Loucy (cell line): ENCODE measurements at regions not wholly inside any gene's neighbourhood (a gene's known extent, or its start where the extent isn't known, plus 50 kb on each side); places are given as distances from the start of the nearest gene placed in this dataset.
"Not testable (repeated sequence)": the region's sequence is repeated elsewhere in the genome, so short reads cannot be mapped to it uniquely, and the experiment has no call there.

Experiments used
- H2AFZ ChIP-seq: fragments of 200-600 bp; sonication (generic); 2 replicates; pipeline ENCODE4 v1.6.0; 2016; ENCODE audit warnings: antibody characterized with exemption, mild to moderate bottlenecking, low read length, moderate library complexity
- H3F3A ChIP-seq: fragments of 200-600 bp; 2 replicates; pipeline ENCODE4 v1.6.0; 2016; ENCODE audit warnings: antibody characterized with exemption, low read depth, mild to moderate bottlenecking
- H3K27me3 ChIP-seq: fragments of 200-600 bp; sonication (generic); 2 replicates; pipeline ENCODE4 v1.6.1; 2014; ENCODE audit warnings: low read length, mild to moderate bottlenecking; ENCODE audit not compliant: insufficient read depth, poor library complexity, severe bottlenecking
- H3K36me3 ChIP-seq: fragments of 200-600 bp; sonication (generic); 2 replicates; pipeline ENCODE4 v1.6.1; 2016; ENCODE audit warnings: low read length; ENCODE audit not compliant: insufficient read depth
- H3K4me1 ChIP-seq: fragments of 200-600 bp; sonication (generic); 2 replicates; pipeline ENCODE4 v1.5.1; 2014; ENCODE audit warnings: low read length, mild to moderate bottlenecking; ENCODE audit not compliant: insufficient read depth, poor library complexity, severe bottlenecking
- H3K4me2 ChIP-seq: fragments of 200-600 bp; sonication (generic); 2 replicates; pipeline ENCODE4 v1.6.0; 2014; ENCODE audit warnings: antibody characterized with exemption, low read length, low read depth, mild to moderate bottlenecking; ENCODE audit not compliant: poor library complexity, severe bottlenecking
- H3K4me3 ChIP-seq: fragments of 200-600 bp; sonication (generic); 2 replicates; pipeline ENCODE4 v1.5.1; 2014; ENCODE audit warnings: low read length, mild to moderate bottlenecking, mixed read lengths; ENCODE audit not compliant: poor library complexity, severe bottlenecking
- H3K79me2 ChIP-seq: fragments of 200-600 bp; sonication (generic); 2 replicates; pipeline ENCODE4 v1.6.1; 2014; ENCODE audit warnings: low read length; ENCODE audit not compliant: insufficient read depth
- H3K9ac ChIP-seq: fragments of 200-600 bp; sonication (generic); 2 replicates; pipeline ENCODE4 v1.6.0; 2014; ENCODE audit warnings: mild to moderate bottlenecking, low read depth, low read length, moderate library complexity; ENCODE audit not compliant: poor library complexity, severe bottlenecking
- H3K9me2 ChIP-seq: fragments of 200-600 bp; sonication (generic); replicated peaks from 2 replicates; pipeline ENCODE4 v1.6.1; 2016; ENCODE audit warnings: low read depth, low read length, mixed read lengths
- H3K9me3 ChIP-seq: fragments of 200-600 bp; sonication (generic); 2 replicates; pipeline ENCODE4 v1.6.1; 2014; ENCODE audit warnings: mild to moderate bottlenecking, antibody characterized with exemption, low read length, low read depth; ENCODE audit not compliant: insufficient read depth
- H4K20me1 ChIP-seq: fragments of 200-600 bp; sonication (generic); 2 replicates; pipeline ENCODE4 v1.6.0; 2014; ENCODE audit warnings: antibody characterized with exemption, low read length, mild to moderate bottlenecking; ENCODE audit not compliant: insufficient read depth, poor library complexity, severe bottlenecking
- EZH2phosphoT487 ChIP-seq: fragments of 200-600 bp; IDR thresholded peaks from 2 replicates; pipeline ENCODE4 v1.6.1; 2018; ENCODE audit warnings: antibody characterized with exemption, mild to moderate bottlenecking, moderate library complexity, borderline replicate concordance
- TF ChIP-seq, protein P1 (sequence below): fragments of 200-600 bp; sonication (generic); conservative IDR thresholded peaks from 2 replicates; pipeline ENCODE4 v1.5.1; 2014; ENCODE audit warnings: mild to moderate bottlenecking, antibody characterized with exemption, low read length

DNA sequence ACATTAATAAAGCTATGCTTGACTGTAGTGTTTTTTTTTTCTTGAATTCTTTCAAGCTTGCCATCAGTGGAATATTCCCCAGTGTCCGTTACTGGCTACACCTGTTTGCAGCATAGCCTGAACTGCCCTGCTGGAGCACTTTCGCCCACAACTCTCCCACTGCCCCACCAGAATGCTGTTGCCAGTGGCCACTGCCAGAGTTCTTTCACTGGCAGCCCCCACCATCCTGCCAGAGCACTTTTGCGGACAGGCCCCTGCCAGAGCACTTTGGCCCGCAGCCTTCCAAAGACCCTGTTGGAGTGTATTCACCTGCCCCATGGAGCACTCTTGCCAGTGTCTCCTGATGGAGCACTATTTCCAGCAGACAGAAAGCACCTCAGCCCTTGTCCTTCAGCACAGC, 452.3 kb upstream of the GRID2 start:
- no peak overlapping the region for H3K9ac ChIP-seq
- H3F3A ChIP-seq = no peaks in the 10 kb centered on the region
- no peaks in the 10 kb centered on the region for H3K4me1 ChIP-seq
- no peak overlapping the region for H2AFZ ChIP-seq
- H3K4me2 ChIP-seq = no peak overlapping the region
- no peak overlapping the region for H3K4me3 ChIP-seq
- no peaks in the 10 kb centered on the region for H4K20me1 ChIP-seq
- no peaks in the 10 kb centered on the region for H3K9me2 ChIP-seq
- H3K27me3 ChIP-seq = no peaks in the 10 kb centered on the region
- no peaks in the 10 kb centered on the region for H3K9me3 ChIP-seq
- no peaks in the 10 kb centered on the region for H3K79me2 ChIP-seq
- no peaks in the 10 kb centered on the region for H3K36me3 ChIP-seq
- TF ChIP-seq, protein P1, sequence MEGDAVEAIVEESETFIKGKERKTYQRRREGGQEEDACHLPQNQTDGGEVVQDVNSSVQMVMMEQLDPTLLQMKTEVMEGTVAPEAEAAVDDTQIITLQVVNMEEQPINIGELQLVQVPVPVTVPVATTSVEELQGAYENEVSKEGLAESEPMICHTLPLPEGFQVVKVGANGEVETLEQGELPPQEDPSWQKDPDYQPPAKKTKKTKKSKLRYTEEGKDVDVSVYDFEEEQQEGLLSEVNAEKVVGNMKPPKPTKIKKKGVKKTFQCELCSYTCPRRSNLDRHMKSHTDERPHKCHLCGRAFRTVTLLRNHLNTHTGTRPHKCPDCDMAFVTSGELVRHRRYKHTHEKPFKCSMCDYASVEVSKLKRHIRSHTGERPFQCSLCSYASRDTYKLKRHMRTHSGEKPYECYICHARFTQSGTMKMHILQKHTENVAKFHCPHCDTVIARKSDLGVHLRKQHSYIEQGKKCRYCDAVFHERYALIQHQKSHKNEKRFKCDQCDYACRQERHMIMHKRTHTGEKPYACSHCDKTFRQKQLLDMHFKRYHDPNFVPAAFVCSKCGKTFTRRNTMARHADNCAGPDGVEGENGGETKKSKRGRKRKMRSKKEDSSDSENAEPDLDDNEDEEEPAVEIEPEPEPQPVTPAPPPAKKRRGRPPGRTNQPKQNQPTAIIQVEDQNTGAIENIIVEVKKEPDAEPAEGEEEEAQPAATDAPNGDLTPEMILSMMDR = no peak
- TF ChIP-seq EZH2phosphoT487 = no peak

DNA sequence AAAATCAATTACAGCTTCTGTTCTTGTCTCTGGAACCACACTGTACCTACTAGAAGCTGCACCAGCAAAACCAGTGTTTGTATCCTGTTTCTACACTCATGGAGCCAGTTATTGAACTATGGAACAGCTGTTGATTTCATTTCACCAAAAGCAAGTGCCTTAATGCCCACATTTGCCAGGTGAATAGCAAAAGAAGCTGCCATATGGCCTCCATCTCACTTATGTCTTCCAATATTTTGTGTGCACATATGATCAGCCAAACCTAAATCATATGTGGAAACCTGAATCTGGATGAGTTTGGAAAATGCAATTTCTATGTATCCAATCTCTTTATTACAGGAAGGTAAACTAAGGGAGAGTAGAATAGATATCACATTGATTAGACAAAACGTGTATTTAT, 415.8 kb upstream of the GRID2 start:
- H3K9ac ChIP-seq = no peak overlapping the region
- H2AFZ ChIP-seq = no peak overlapping the region
- no peaks in the 10 kb centered on the region for H3K79me2 ChIP-seq
- no peak overlapping the region for H3K4me3 ChIP-seq
- no peak overlapping the region for H3K4me2 ChIP-seq
- H3K27me3 ChIP-seq = no peaks in the 10 kb centered on the region
- H3K4me1 ChIP-seq = no peaks in the 10 kb centered on the region
- H3K9me2 ChIP-seq = no peaks in the 10 kb centered on the region
- TF ChIP-seq, protein P1 = no peak
- TF ChIP-seq EZH2phosphoT487 = no peak
- H3K9me3 ChIP-seq = no peaks in the 10 kb centered on the region
- H3F3A ChIP-seq = no peaks in the 10 kb centered on the region
- H3K36me3 ChIP-seq = no peaks in the 10 kb centered on the region
- no peaks in the 10 kb centered on the region for H4K20me1 ChIP-seq

DNA sequence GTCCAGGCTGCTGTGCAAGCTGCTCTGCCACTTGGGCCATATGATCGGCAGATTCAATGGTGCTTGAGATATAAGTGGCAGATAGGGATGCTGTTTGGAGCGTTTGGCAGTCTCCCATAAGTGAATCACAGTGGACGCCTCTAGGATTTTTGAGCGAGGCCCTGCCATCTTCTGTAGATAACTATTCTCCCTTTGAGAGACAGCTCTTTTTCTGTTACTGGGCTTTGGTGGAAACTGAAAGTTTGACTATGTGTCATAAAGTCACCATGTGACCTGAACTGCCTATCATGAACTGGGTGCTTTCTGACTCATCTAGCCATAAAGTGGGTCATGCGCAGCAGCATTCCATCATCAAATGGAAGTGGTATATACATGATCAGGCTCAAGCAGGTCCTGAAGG, 412.5 kb upstream of the GRID2 start:
- H3K27me3 ChIP-seq = not testable (repeated sequence)

DNA sequence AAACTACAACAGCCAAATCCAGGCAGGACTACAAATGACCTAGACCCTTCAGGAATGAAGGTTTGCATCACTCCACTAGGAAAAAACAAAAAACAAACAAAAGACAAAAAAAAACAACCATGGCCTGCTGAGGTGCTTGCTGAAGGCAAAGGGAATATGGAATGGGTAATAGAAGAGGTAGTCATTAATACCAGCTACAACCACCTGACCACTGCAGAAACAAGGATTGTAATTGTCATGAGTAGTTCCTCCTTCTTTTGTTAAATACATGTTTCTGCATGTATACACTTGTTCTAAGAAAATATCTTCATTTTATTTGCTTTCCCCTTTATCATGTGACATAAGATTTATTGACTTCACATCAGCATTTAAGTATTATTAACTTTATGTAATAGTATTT, 409.8 kb upstream of the GRID2 start:
- no peaks in the 10 kb centered on the region for H3K36me3 ChIP-seq
- no peak overlapping the region for H2AFZ ChIP-seq
- H3K27me3 ChIP-seq = no peaks in the 10 kb centered on the region
- H3K79me2 ChIP-seq = no peaks in the 10 kb centered on the region
- H3K4me3 ChIP-seq = no peak overlapping the region
- H3K9me3 ChIP-seq = no peaks in the 10 kb centered on the region
- no peaks in the 10 kb centered on the region for H3K4me1 ChIP-seq
- no peak for TF ChIP-seq EZH2phosphoT487
- TF ChIP-seq, protein P1 = no peak
- no peaks in the 10 kb centered on the region for H3K9me2 ChIP-seq
- H3K4me2 ChIP-seq = no peak overlapping the region
- H4K20me1 ChIP-seq = no peaks in the 10 kb centered on the region
- H3F3A ChIP-seq = no peaks in the 10 kb centered on the region
- H3K9ac ChIP-seq = no peak overlapping the region

More for the DNA sequence above, 412.5 kb upstream of the GRID2 start:
- not testable (repeated sequence) for H3F3A ChIP-seq, H3K4me3 ChIP-seq, H3K36me3 ChIP-seq, H3K4me1 ChIP-seq, H3K4me2 ChIP-seq, H4K20me1 ChIP-seq, H2AFZ ChIP-seq, H3K9me3 ChIP-seq, H3K79me2 ChIP-seq, H3K9ac ChIP-seq, H3K9me2 ChIP-seq
